ENCODE measurements at regions not wholly inside any gene's neighbourhood (a gene's known extent, or its start where the extent isn't known, plus 50 kb on each side); places are given as distances from the start of the nearest gene placed in this dataset.

DNA sequence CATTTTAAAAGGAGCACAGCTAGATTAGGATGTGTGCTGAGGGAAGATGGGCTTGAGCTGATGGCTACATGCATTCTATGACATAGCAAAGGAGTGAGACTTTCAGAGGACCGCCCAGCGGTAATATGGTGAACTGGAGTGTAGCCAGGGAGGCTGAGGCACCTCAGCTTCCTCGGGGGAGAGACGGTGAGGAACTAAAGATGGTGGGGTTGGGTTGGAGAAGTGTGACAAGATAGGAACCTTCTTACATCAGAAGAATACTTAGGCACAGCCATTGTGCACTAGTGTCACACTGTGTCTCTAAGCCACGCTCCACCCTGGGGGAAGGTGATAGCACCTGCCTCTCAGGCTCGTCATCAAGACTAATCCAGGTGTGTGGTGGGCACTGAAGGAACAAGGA lies 118.0 kb upstream of the IRX2 start:
- H3K36me3 ChIP-seq (ENCODE audit: control insufficient read depth, insufficient read depth, low read length): no peaks in the 10 kb centered on the region
- no peak for FAIRE-seq
- TF ChIP-seq, protein P1, sequence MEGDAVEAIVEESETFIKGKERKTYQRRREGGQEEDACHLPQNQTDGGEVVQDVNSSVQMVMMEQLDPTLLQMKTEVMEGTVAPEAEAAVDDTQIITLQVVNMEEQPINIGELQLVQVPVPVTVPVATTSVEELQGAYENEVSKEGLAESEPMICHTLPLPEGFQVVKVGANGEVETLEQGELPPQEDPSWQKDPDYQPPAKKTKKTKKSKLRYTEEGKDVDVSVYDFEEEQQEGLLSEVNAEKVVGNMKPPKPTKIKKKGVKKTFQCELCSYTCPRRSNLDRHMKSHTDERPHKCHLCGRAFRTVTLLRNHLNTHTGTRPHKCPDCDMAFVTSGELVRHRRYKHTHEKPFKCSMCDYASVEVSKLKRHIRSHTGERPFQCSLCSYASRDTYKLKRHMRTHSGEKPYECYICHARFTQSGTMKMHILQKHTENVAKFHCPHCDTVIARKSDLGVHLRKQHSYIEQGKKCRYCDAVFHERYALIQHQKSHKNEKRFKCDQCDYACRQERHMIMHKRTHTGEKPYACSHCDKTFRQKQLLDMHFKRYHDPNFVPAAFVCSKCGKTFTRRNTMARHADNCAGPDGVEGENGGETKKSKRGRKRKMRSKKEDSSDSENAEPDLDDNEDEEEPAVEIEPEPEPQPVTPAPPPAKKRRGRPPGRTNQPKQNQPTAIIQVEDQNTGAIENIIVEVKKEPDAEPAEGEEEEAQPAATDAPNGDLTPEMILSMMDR (IDR thresholded peaks at IDR 0.05; ENCODE audit: insufficient read depth, low read length, severe bottlenecking): no peak

DNA sequence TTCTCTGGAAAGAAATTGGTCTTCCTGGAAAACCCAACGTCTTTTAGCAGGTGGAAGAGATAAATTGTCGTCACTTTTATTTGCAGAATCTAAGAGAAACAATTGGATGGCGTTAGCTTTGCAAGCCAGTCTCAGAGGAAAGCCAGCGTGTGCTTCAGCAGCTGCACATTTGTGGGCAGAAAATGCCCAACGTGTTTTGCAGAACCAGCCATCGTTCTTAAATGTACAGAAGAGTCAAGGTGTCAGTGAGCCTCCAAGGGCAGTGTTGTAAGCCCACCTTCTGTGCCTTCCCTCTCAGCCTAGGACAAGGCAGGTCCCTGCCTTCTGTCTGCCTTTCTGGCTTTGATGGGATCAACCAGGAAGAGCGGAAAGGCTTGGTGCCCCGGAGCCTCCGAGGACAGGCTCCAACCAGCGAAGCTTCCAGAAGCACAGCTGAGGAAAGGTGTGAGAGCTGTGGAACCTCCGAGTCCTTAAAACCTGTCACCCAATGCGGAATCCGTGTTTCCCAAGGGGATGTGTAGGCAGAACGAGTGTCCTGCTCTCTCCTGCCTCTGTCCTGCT lies 116.0 kb upstream of the IRX2 start:
- H3K27me3 ChIP-seq (ENCODE audit: control insufficient read depth, insufficient read depth, low read length): no peaks in the 10 kb centered on the region
- FAIRE-seq (no peak), DNase-seq (ENCODE audit: low read depth) (no peak)
- H3K36me3 ChIP-seq (ENCODE audit: control insufficient read depth, insufficient read depth, low read length): no peaks in the 10 kb centered on the region
- no peak overlapping the region for H3K4me3 ChIP-seq (ENCODE audit: low read depth, low read length)
- TF ChIP-seq, protein P1 (IDR thresholded peaks at IDR 0.05; ENCODE audit: insufficient read depth, low read length, severe bottlenecking): no peak

More for the DNA sequence above, 118.0 kb upstream of the IRX2 start:
- H3K4me3 ChIP-seq (ENCODE audit: low read depth, low read length): no peak overlapping the region
- no peaks in the 10 kb centered on the region for H3K27me3 ChIP-seq (ENCODE audit: control insufficient read depth, insufficient read depth, low read length)
- no peak for DNase-seq (ENCODE audit: low read depth)

DNA sequence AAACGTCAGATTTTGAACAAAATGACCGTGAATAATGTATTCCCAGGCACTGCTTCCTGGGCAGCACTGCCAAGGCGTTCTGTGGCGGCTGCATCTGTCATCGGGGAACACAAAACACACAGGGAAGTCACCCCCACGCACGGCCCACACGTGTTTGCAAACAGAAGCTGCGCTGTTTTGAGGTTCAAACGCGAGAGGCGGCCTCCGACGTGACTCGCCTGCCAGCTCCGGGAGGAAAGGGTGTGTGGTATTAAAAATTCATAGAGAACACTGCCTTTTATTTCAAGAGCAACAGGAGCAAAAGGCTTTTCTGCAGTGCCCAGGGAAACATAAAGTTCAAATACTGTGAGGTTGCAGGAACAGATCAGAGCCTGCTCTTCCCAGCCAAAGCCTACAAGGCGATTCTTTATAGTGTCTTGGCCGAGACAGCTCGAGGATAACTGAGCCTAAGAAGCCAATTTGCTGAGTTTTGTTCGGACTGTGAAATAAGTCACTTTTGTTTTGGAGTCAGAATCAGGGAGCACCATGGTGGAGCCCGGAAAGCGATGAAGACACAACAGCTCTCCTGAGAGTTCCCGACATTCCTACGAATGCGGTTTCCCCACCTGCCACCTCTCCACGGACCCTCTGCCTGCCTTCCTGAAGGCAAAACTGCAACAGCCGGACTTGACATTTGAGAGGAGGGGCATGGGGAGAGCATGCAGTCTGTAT lies 115.3 kb upstream of the IRX2 start:
- Histone ChIP-seq H3K4me3 (ENCODE audit: low read depth, low read length) (no peak overlapping the region), H3K36me3 (ENCODE audit: control insufficient read depth, insufficient read depth, low read length) (no peaks in the 10 kb centered on the region), H3K27me3 (ENCODE audit: control insufficient read depth, insufficient read depth, low read length) (no peaks in the 10 kb centered on the region)
- FAIRE-seq (no peak), DNase-seq (ENCODE audit: low read depth) (no peak)
- TF ChIP-seq, protein P1 (IDR thresholded peaks at IDR 0.05; ENCODE audit: insufficient read depth, low read length, severe bottlenecking): no peak

DNA sequence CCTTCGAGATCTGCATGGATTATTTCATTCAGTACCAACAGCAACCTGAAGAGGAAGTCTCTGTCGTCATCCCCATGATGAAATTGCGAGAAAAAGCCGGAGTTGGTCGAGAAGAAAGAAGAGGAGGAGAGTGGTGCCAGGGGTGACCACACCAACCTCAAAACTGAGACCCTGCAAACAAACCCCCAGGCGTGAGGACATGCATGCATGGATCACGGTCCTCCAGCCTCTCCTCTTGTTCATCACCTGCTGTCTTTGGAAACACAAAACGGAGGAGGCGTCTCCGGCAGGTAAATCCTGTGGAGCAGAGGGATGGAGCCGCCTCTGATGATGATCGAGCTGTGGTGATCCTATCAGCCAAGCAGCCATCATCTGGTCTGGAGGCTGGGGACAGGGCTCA lies 114.4 kb upstream of the IRX2 start:
- no peaks in the 10 kb centered on the region for H3K27me3 ChIP-seq (ENCODE audit: control insufficient read depth, insufficient read depth, low read length)
- H3K36me3 ChIP-seq (ENCODE audit: control insufficient read depth, insufficient read depth, low read length): no peaks in the 10 kb centered on the region
- FAIRE-seq: no peak
- no peak for DNase-seq (ENCODE audit: low read depth)
- TF ChIP-seq, protein P1 (IDR thresholded peaks at IDR 0.05; ENCODE audit: insufficient read depth, low read length, severe bottlenecking): no peak
- no peak overlapping the region for H3K4me3 ChIP-seq (ENCODE audit: low read depth, low read length)

DNA sequence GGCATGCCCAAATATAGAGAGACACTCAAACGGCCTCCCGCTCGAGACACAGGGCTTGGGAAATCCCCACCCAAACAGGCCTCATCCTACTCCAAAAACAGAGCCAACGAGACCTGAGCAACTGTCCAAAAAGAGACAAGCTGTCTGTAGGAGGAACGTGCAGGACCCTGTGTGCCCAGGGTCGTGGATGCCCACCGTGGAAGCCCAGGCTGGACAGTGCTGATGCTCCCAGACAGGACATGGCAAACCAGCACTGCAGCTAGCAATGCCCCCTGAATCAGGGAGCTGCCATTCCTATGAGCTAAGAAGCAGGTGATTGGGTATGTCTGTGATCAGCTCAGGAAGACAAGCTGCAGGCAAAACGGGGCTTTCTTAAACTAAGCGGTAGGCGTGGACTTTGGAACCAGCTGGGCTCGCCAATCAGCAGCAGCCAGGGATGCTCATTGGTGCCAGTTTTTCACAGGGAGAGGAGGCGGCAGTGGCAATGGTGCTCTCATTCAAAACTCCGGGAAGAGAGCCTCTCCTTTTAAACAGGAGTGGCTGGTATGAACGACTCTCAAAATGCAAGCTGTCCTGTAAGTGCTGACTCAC lies 113.1 kb upstream of the IRX2 start:
- TF ChIP-seq, protein P1 (IDR thresholded peaks at IDR 0.05; ENCODE audit: insufficient read depth, low read length, severe bottlenecking): no peak
- no peak for FAIRE-seq
- H3K36me3 ChIP-seq (ENCODE audit: control insufficient read depth, insufficient read depth, low read length): no peaks in the 10 kb centered on the region
- no peaks in the 10 kb centered on the region for H3K27me3 ChIP-seq (ENCODE audit: control insufficient read depth, insufficient read depth, low read length)
- H3K4me3 ChIP-seq (ENCODE audit: low read depth, low read length): no peak overlapping the region
- no peak for DNase-seq (ENCODE audit: low read depth)
